ENCODE measurements at regions not wholly inside any gene's neighbourhood (a gene's known extent, or its start where the extent isn't known, plus 50 kb on each side); places are given as distances from the start of the nearest gene placed in this dataset.

GRCh38 chr6:170044836-170045562 lies 245.9 kb downstream of the DLL1 start:
- Histone ChIP-seq H3K9ac (ENCODE audit: low read length) (no peak overlapping the region), H3K4me1 (ENCODE audit: control insufficient read depth, insufficient read depth, low read length) (peaks cover 5% of the 10 kb centered on the region), H3K27ac (ENCODE audit: low read depth, low read length) (no peak overlapping the region), H3K27me3 (ENCODE audit: control insufficient read depth, insufficient read depth, low read length) (no peaks in the 10 kb centered on the region), H3K36me3 (ENCODE audit: control insufficient read depth, insufficient read depth, low read length) (no peaks in the 10 kb centered on the region), H3K4me3 (ENCODE audit: low read length) (no peak overlapping the region)

GRCh38 chr6:170043881-170044790 lies 246.7 kb downstream of the DLL1 start:
- no peak overlapping the region for H3K9ac ChIP-seq (ENCODE audit: low read length)
- no peaks in the 10 kb centered on the region for H3K36me3 ChIP-seq (ENCODE audit: control insufficient read depth, insufficient read depth, low read length)
- H3K27me3 ChIP-seq (ENCODE audit: control insufficient read depth, insufficient read depth, low read length) = no peaks in the 10 kb centered on the region
- H3K4me3 ChIP-seq (ENCODE audit: low read length) = no peak overlapping the region
- H3K27ac ChIP-seq (ENCODE audit: low read depth, low read length) = no peak overlapping the region
- H3K4me1 ChIP-seq (ENCODE audit: control insufficient read depth, insufficient read depth, low read length) = peaks cover 3% of the 10 kb centered on the region

- H3K27ac ChIP-seq (ENCODE audit: low read depth, low read length) = no peak overlapping the region
- no peak overlapping the region for H3K4me3 ChIP-seq (ENCODE audit: low read length)
- H3K36me3 ChIP-seq (ENCODE audit: control insufficient read depth, insufficient read depth, low read length) = no peaks in the 10 kb centered on the region
- no peaks in the 10 kb centered on the region for H3K27me3 ChIP-seq (ENCODE audit: control insufficient read depth, insufficient read depth, low read length)
- peaks cover 3% of the 10 kb centered on the region for H3K4me1 ChIP-seq (ENCODE audit: control insufficient read depth, insufficient read depth, low read length)
- H3K9ac ChIP-seq (ENCODE audit: low read length) = no peak overlapping the region
Observed at GRCh38 chr6:170043150-170043819, 247.6 kb downstream of the DLL1 start.

- Histone ChIP-seq H3K27ac (ENCODE audit: low read depth, low read length) (no peak overlapping the region), H3K36me3 (ENCODE audit: control insufficient read depth, insufficient read depth, low read length) (no peaks in the 10 kb centered on the region), H3K9ac (ENCODE audit: low read length) (no peak overlapping the region), H3K4me3 (ENCODE audit: low read length) (no peak overlapping the region), H3K27me3 (ENCODE audit: control insufficient read depth, insufficient read depth, low read length) (no peaks in the 10 kb centered on the region), H3K4me1 (ENCODE audit: control insufficient read depth, insufficient read depth, low read length) (peaks cover 3% of the 10 kb centered on the region)
Observed at GRCh38 chr6:170042596-170043118, 248.2 kb downstream of the DLL1 start.

GRCh38 chr6:170042123-170042522 lies 248.8 kb downstream of the DLL1 start:
- Histone ChIP-seq H3K4me3 (ENCODE audit: low read length) (no peak overlapping the region), H3K9ac (ENCODE audit: low read length) (no peak overlapping the region), H3K4me1 (ENCODE audit: control insufficient read depth, insufficient read depth, low read length) (peaks cover 3% of the 10 kb centered on the region), H3K36me3 (ENCODE audit: control insufficient read depth, insufficient read depth, low read length) (no peaks in the 10 kb centered on the region), H3K27ac (ENCODE audit: low read depth, low read length) (no peak overlapping the region), H3K27me3 (ENCODE audit: control insufficient read depth, insufficient read depth, low read length) (no peaks in the 10 kb centered on the region)

GRCh38 chr6:170041526-170041925 lies 249.4 kb downstream of the DLL1 start:
- Histone ChIP-seq H3K36me3 (ENCODE audit: control insufficient read depth, insufficient read depth, low read length) (no peaks in the 10 kb centered on the region), H3K9ac (ENCODE audit: low read length) (no peak overlapping the region), H3K4me3 (ENCODE audit: low read length) (no peak overlapping the region), H3K27ac (ENCODE audit: low read depth, low read length) (no peak overlapping the region), H3K27me3 (ENCODE audit: control insufficient read depth, insufficient read depth, low read length) (no peaks in the 10 kb centered on the region), H3K4me1 (ENCODE audit: control insufficient read depth, insufficient read depth, low read length) (peaks cover 3% of the 10 kb centered on the region)

GRCh38 chr6:170040906-170041305 lies 250.0 kb downstream of the DLL1 start:
- no peak overlapping the region for H3K9ac ChIP-seq (ENCODE audit: low read length)
- H3K36me3 ChIP-seq (ENCODE audit: control insufficient read depth, insufficient read depth, low read length) = no peaks in the 10 kb centered on the region
- H3K27ac ChIP-seq (ENCODE audit: low read depth, low read length) = no peak overlapping the region
- H3K4me3 ChIP-seq (ENCODE audit: low read length) = no peak overlapping the region
- H3K4me1 ChIP-seq (ENCODE audit: control insufficient read depth, insufficient read depth, low read length) = no peaks in the 10 kb centered on the region
- no peaks in the 10 kb centered on the region for H3K27me3 ChIP-seq (ENCODE audit: control insufficient read depth, insufficient read depth, low read length)

GRCh38 chr6:170040115-170040500 lies 250.8 kb downstream of the DLL1 start:
- Histone ChIP-seq H3K4me3 (ENCODE audit: low read length) (no peak overlapping the region), H3K9ac (ENCODE audit: low read length) (no peak overlapping the region), H3K36me3 (ENCODE audit: control insufficient read depth, insufficient read depth, low read length) (no peaks in the 10 kb centered on the region), H3K4me1 (ENCODE audit: control insufficient read depth, insufficient read depth, low read length) (no peaks in the 10 kb centered on the region), H3K27me3 (ENCODE audit: control insufficient read depth, insufficient read depth, low read length) (no peaks in the 10 kb centered on the region), H3K27ac (ENCODE audit: low read depth, low read length) (no peak overlapping the region)

GRCh38 chr6:170039156-170040114 lies 251.4 kb downstream of the DLL1 start:
- H3K27ac ChIP-seq (ENCODE audit: low read depth, low read length) = no peak overlapping the region
- no peaks in the 10 kb centered on the region for H3K36me3 ChIP-seq (ENCODE audit: control insufficient read depth, insufficient read depth, low read length)
- H3K4me3 ChIP-seq (ENCODE audit: low read length) = no peak overlapping the region
- H3K27me3 ChIP-seq (ENCODE audit: control insufficient read depth, insufficient read depth, low read length) = no peaks in the 10 kb centered on the region
- no peaks in the 10 kb centered on the region for H3K4me1 ChIP-seq (ENCODE audit: control insufficient read depth, insufficient read depth, low read length)
- H3K9ac ChIP-seq (ENCODE audit: low read length) = no peak overlapping the region

- no peak overlapping the region for H3K4me3 ChIP-seq (ENCODE audit: low read length)
- H3K27me3 ChIP-seq (ENCODE audit: control insufficient read depth, insufficient read depth, low read length) = no peaks in the 10 kb centered on the region
- H3K9ac ChIP-seq (ENCODE audit: low read length) = no peak overlapping the region
- no peak overlapping the region for H3K27ac ChIP-seq (ENCODE audit: low read depth, low read length)
- H3K36me3 ChIP-seq (ENCODE audit: control insufficient read depth, insufficient read depth, low read length) = no peaks in the 10 kb centered on the region
- no peaks in the 10 kb centered on the region for H3K4me1 ChIP-seq (ENCODE audit: control insufficient read depth, insufficient read depth, low read length)
Observed at GRCh38 chr6:170038708-170039107, 252.2 kb downstream of the DLL1 start.

- Histone ChIP-seq H3K36me3 (ENCODE audit: control insufficient read depth, insufficient read depth, low read length) (no peaks in the 10 kb centered on the region), H3K27ac (ENCODE audit: low read depth, low read length) (no peak overlapping the region), H3K4me3 (ENCODE audit: low read length) (no peak overlapping the region), H3K27me3 (ENCODE audit: control insufficient read depth, insufficient read depth, low read length) (no peaks in the 10 kb centered on the region), H3K9ac (ENCODE audit: low read length) (no peak overlapping the region), H3K4me1 (ENCODE audit: control insufficient read depth, insufficient read depth, low read length) (no peaks in the 10 kb centered on the region)
Observed at GRCh38 chr6:170038251-170038650, 252.6 kb downstream of the DLL1 start.

Data from rectal smooth muscle tissue (tissue), 1 donor.